ENCODE measurements at regions not wholly inside any gene's neighbourhood (a gene's known extent, or its start where the extent isn't known, plus 50 kb on each side); places are given as distances from the start of the nearest gene placed in this dataset.

DNA sequence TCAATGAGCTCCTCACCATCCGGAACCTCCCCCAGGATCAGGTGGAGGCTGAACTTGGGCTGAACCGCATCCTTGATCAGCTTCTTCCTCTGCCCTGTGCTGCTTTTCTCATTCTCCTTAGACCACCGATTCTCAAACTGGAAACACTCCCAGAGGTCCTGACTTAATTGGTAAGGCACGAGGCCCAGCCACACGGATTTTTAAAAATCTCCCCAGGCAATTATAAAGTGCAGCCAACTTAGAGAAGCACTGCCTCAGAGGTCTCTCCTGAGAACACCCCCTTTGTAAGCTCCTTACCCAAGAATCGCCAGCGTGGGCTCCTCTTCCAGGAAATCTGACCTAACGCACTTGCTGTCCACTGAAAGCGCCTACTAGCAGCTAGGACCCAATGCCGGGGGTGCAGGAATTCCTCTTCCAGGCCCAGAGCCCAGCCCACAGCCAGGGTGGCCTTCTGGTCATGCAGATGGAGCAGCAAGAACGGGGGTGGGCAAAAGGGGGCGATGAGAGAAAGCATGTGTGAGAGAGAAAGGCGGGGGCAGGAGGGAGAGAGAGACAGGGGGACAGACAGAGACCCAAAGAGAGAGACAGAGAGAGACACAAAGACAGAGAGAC lies 66.9 kb upstream of the CACNA1A start:
- Mint-ChIP-seq H3K4me1 (ENCODE audit: low read depth) (no peaks in the 10 kb centered on the region), H3K4me3 (no peak overlapping the region), H3K27ac (no peak overlapping the region), H3K9me3 (peaks cover 13% of the 10 kb centered on the region), H3K36me3 (ENCODE audit: low read depth) (no peaks in the 10 kb centered on the region), H3K27me3 (ENCODE audit: low read depth) (peaks cover under 1% of the 10 kb centered on the region)

GRCh38 chr19:13561461-13561860 lies 55.2 kb upstream of the CACNA1A start:
- Mint-ChIP-seq H3K27me3 (ENCODE audit: low read depth) (no peaks in the 10 kb centered on the region), H3K4me3 (no peak overlapping the region), H3K9me3 (no peaks in the 10 kb centered on the region), H3K36me3 (ENCODE audit: low read depth) (no peaks in the 10 kb centered on the region), H3K27ac (no peak overlapping the region), H3K4me1 (ENCODE audit: low read depth) (no peaks in the 10 kb centered on the region)

- H3K36me3 Mint-ChIP-seq (ENCODE audit: low read depth), result no peaks in the 10 kb centered on the region
- H3K27ac Mint-ChIP-seq, result no peak overlapping the region
- no peaks in the 10 kb centered on the region for H3K27me3 Mint-ChIP-seq (ENCODE audit: low read depth)
- no peaks in the 10 kb centered on the region for H3K9me3 Mint-ChIP-seq
- H3K4me1 Mint-ChIP-seq (ENCODE audit: low read depth), result no peaks in the 10 kb centered on the region
- no peak overlapping the region for H3K4me3 Mint-ChIP-seq
These were observed 51.6 kb upstream of the CACNA1A start for GRCh38 chr19:13557756-13558398.

- H3K36me3 Mint-ChIP-seq (ENCODE audit: low read depth), result no peaks in the 10 kb centered on the region
- no peak overlapping the region for H3K27ac Mint-ChIP-seq
- no peaks in the 10 kb centered on the region for H3K4me1 Mint-ChIP-seq (ENCODE audit: low read depth)
- H3K4me3 Mint-ChIP-seq, result no peak overlapping the region
- H3K27me3 Mint-ChIP-seq (ENCODE audit: low read depth), result no peaks in the 10 kb centered on the region
- no peaks in the 10 kb centered on the region for H3K9me3 Mint-ChIP-seq
These were observed 50.3 kb upstream of the CACNA1A start for GRCh38 chr19:13556552-13556951.

Measured in T-helper 1 cell treated with Interleukin-12 subunit alpha and Interleukin-12 subunit beta and Interleukin-4 antibody, amounts not matched to agents 30 μg/mL and 1 μg/mL, for 36 hours (primary cell).